Karpas-422 (cell line): ENCODE measurements at regions not wholly inside any gene's neighbourhood (a gene's known extent, or its start where the extent isn't known, plus 50 kb on each side); places are given as distances from the start of the nearest gene placed in this dataset.

Experiments used
- DNase-seq: peaks from one replicate; pipeline ENCODE4 v3.0.0-alpha.2; 2015
- H2AFZ ChIP-seq: fragments of 200-600 bp; sonication (generic); 2 replicates; pipeline ENCODE4 v1.6.1; 2014; ENCODE audit warnings: antibody characterized with exemption, low read length, mixed read lengths
- H3K27ac ChIP-seq: fragments of 200-600 bp; sonication (generic); 2 replicates; pipeline ENCODE4 v1.5.1; 2014; ENCODE audit warnings: mild to moderate bottlenecking, low read length, moderate library complexity
- H3K27me3 ChIP-seq: fragments of 200-600 bp; sonication (generic); 2 replicates; pipeline ENCODE4 v1.6.1; 2014; ENCODE audit warnings: low read length, mixed read lengths
- H3K36me3 ChIP-seq: fragments of 200-600 bp; sonication (generic); 2 replicates; pipeline ENCODE4 v1.6.1; 2014; ENCODE audit warnings: low read length, mixed read lengths; ENCODE audit not compliant: insufficient read depth
- H3K4me1 ChIP-seq: fragments of 200-600 bp; sonication (generic); 2 replicates; pipeline ENCODE4 v1.6.1; 2014; ENCODE audit warnings: mild to moderate bottlenecking, low read length, mixed read lengths
- H3K4me2 ChIP-seq: fragments of 200-600 bp; sonication (generic); 2 replicates; pipeline ENCODE4 v1.6.1; 2014; ENCODE audit warnings: low read length, low read depth, mild to moderate bottlenecking; ENCODE audit not compliant: poor library complexity, severe bottlenecking
- H3K4me3 ChIP-seq: fragments of 200-600 bp; sonication (generic); 2 replicates; pipeline ENCODE4 v1.5.1; 2014; ENCODE audit warnings: mild to moderate bottlenecking, antibody characterized with exemption, low read length, mixed read lengths
- H3K79me2 ChIP-seq: fragments of 200-600 bp; sonication (generic); 2 replicates; pipeline ENCODE4 v1.6.1; 2014; ENCODE audit warnings: mild to moderate bottlenecking, low read length, mixed read lengths
- H3K9ac ChIP-seq: fragments of 200-600 bp; sonication (generic); 2 replicates; pipeline ENCODE4 v1.6.0; 2014; ENCODE audit warnings: low read length
- H3K9me2 ChIP-seq: fragments of 200-600 bp; sonication (generic), shearing (Covaris generic); replicated peaks from 2 replicates; pipeline ENCODE4 v1.6.0; 2014; ENCODE audit warnings: mild to moderate bottlenecking, low read length, moderate library complexity; ENCODE audit not compliant: insufficient read depth
- H3K9me3 ChIP-seq: fragments of 300-700, 200-600 bp; sonication (generic); 2 replicates; pipeline ENCODE4 v1.6.1; 2014; ENCODE audit warnings: low read length, mixed read lengths
- H4K20me1 ChIP-seq: fragments of 200-600 bp; sonication (generic); 2 replicates; pipeline ENCODE4 v1.6.1; 2014; ENCODE audit warnings: mild to moderate bottlenecking, antibody characterized with exemption, low read length, low read depth; ENCODE audit not compliant: insufficient read depth

GRCh38 chr18:73461038-73461779 is 593.4 kb upstream of the NETO1 start:
- H2AFZ ChIP-seq = no peak overlapping the region
- peaks cover 37% of the 10 kb centered on the region for H3K9me3 ChIP-seq
- no peak overlapping the region for H3K4me2 ChIP-seq
- no peaks in the 10 kb centered on the region for H3K36me3 ChIP-seq
- no peaks in the 10 kb centered on the region for H3K9me2 ChIP-seq
- H3K27me3 ChIP-seq = no peaks in the 10 kb centered on the region
- H3K4me1 ChIP-seq = no peaks in the 10 kb centered on the region
- no peaks in the 10 kb centered on the region for H4K20me1 ChIP-seq
- H3K27ac ChIP-seq = no peak overlapping the region
- no peak for DNase-seq
- no peak overlapping the region for H3K4me3 ChIP-seq
- H3K9ac ChIP-seq = no peak overlapping the region
- H3K79me2 ChIP-seq = no peaks in the 10 kb centered on the region

DNA sequence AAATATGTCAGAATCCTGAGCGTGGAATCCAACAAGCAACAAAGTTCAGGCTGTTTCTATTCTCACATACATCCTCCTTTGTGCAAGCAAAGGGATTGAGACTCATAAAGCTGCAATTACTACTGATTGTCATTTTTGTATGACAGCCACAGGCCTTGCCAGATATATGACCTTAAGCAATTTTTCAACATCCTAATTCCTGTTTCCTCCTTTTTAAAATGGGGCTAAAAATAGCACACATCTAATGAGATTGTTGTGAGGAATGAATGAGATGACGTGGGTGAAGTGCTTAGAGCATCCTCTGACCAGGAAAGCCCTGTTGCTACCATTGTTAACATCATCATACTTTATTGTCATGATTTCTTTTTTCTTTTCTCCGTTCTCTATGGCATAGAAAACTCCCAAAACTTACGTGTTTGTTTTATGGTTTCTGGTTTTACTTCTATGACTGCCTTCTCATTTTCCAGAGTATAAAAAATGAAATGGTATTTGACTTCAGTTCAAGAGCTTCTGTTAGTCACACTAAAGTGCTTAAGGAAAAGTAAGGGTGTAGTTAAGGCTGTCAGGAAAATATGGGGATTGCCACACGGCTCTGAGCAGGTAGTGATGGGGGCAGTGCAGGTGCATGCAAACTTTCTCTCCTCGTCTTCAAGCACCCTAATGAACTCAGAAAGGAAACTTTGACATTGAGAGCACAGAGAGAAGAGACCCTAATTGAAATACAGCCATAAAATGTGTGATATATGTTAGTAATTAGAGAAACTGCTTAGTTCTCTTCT is 590.6 kb upstream of the NETO1 start:
- Histone ChIP-seq H3K4me2 (no peak overlapping the region), H4K20me1 (no peaks in the 10 kb centered on the region), H3K4me3 (no peak overlapping the region), H3K9ac (no peak overlapping the region), H2AFZ (no peak overlapping the region), H3K36me3 (no peaks in the 10 kb centered on the region), H3K27me3 (no peaks in the 10 kb centered on the region), H3K79me2 (no peaks in the 10 kb centered on the region), H3K4me1 (no peaks in the 10 kb centered on the region), H3K9me3 (peaks cover 33% of the 10 kb centered on the region), H3K27ac (no peak overlapping the region), H3K9me2 (no peaks in the 10 kb centered on the region)
- no peak for DNase-seq

DNA sequence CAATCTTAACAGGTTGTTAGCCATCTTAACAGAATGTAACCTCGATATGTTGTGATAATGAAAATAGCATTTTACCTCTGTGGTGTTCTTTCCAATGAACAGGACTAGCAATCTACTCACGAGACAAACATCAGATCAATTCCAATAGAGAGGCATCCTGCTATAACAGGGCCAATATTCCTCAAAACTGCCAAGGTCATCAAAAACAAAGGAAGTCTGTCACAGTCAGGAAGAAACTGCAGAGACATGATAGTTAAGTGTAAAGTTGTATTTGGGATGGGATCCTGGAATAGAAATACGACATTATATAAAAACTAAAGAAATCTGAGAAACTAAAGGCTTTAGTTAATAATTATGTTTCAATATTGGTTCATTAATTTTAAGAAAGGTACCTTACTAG is 588.9 kb upstream of the NETO1 start:
- Histone ChIP-seq H3K9ac (no peak overlapping the region), H3K4me1 (no peaks in the 10 kb centered on the region), H3K9me2 (no peaks in the 10 kb centered on the region), H4K20me1 (no peaks in the 10 kb centered on the region), H3K27ac (no peak overlapping the region), H3K4me3 (no peak overlapping the region), H3K27me3 (no peaks in the 10 kb centered on the region), H3K9me3 (peaks cover 35% of the 10 kb centered on the region), H3K4me2 (no peak overlapping the region), H3K36me3 (no peaks in the 10 kb centered on the region), H3K79me2 (no peaks in the 10 kb centered on the region), H2AFZ (no peak overlapping the region)
- no peak for DNase-seq

DNA sequence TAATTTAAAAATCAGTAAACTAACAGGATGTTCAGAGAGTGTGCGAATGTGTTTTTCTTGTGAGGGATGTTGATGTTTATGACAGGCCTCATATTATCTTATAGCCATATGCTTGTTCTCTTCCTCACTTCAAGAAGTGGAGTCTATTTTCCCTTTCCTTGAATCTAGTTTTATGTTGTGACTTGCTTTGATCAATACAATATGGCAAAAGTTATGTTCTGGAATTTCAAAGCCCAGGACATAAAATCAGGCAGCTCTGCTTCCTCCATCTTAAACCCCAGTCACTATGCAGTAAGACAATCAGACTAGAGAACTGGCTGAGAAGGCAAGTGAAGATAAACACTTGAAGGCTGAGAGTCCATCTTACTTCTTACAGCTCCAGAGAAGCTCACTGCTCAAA is 585.1 kb upstream of the NETO1 start:
- Histone ChIP-seq H3K79me2 (no peaks in the 10 kb centered on the region), H3K4me2 (no peak overlapping the region), H2AFZ (no peak overlapping the region), H4K20me1 (no peaks in the 10 kb centered on the region), H3K9me3 (peaks cover 38% of the 10 kb centered on the region), H3K27ac (no peak overlapping the region), H3K9ac (no peak overlapping the region), H3K27me3 (no peaks in the 10 kb centered on the region), H3K9me2 (no peaks in the 10 kb centered on the region), H3K4me1 (no peaks in the 10 kb centered on the region), H3K36me3 (no peaks in the 10 kb centered on the region), H3K4me3 (no peak overlapping the region)
- DNase-seq = no peak

DNA sequence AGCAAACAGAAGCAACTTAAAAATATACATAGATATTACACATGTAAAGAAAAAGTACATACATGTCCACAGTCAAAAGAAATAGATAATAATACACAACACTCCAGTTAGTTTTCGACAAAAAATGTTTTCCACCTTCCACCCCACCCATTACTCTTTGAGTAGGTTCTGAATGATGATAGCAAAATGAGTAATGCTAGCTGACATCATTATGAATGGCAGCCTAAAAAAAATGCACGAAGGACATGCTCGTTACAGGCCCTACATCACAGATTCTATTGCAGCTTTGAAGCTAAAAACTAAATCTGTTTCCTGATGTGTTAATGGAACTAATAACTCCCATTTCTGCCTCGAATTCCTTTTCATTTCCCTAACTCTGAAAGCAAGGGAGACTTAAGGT is 578.7 kb upstream of the NETO1 start:
- Histone ChIP-seq H3K9me3 (peaks cover 14% of the 10 kb centered on the region), H3K4me3 (no peak overlapping the region), H3K79me2 (no peaks in the 10 kb centered on the region), H3K4me2 (no peak overlapping the region), H3K27ac (no peak overlapping the region), H3K36me3 (no peaks in the 10 kb centered on the region), H3K4me1 (no peaks in the 10 kb centered on the region), H4K20me1 (no peaks in the 10 kb centered on the region), H2AFZ (no peak overlapping the region), H3K27me3 (no peaks in the 10 kb centered on the region), H3K9me2 (no peaks in the 10 kb centered on the region), H3K9ac (no peak overlapping the region)
- no peak for DNase-seq

DNA sequence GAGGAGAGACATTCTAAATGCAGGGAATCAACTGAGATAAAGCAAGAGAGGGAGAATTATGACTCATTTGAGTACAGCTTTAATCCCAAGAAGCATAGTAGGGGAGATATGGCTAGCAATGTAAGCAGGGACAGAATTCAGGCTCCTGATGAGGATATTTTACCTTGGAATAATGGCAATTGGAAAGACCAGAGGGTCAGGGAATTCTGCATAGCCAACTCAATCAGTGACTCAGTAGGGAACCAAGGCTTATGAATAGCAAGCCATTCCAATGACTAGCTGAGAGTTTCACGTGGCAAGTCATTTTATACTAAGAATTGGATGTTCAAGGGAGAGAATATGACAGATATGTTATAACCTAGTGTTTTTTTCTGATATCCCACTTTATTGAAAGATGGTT is 563.8 kb upstream of the NETO1 start:
- H3K4me2 ChIP-seq = no peak overlapping the region
- H3K27me3 ChIP-seq = no peaks in the 10 kb centered on the region

DNA sequence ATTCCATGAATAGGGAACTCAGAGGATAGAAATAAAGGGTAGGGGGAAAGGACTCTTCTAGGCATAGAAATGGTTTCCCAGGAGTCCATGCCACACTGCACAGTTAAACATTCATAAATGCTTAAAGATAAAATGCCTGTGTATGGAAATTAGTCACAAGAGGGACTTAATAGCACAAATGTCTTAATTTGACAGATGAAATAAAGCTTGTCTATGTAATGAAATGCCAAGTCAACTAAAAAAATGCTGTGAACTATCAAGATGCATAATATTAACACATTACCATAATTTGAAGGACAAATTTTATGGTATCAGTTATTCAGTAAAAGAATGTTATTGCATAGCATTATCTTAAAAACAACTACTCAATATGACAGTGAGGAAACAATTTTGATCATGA is 553.2 kb upstream of the NETO1 start:
- H2AFZ ChIP-seq = no peak overlapping the region
- H3K9me2 ChIP-seq = no peaks in the 10 kb centered on the region
- H4K20me1 ChIP-seq = no peaks in the 10 kb centered on the region
- H3K9me3 ChIP-seq = peaks cover 24% of the 10 kb centered on the region
- H3K36me3 ChIP-seq = no peaks in the 10 kb centered on the region
- no peaks in the 10 kb centered on the region for H3K27me3 ChIP-seq
- H3K79me2 ChIP-seq = no peaks in the 10 kb centered on the region
- H3K4me2 ChIP-seq = no peak overlapping the region
- no peak overlapping the region for H3K9ac ChIP-seq
- no peaks in the 10 kb centered on the region for H3K4me1 ChIP-seq
- H3K4me3 ChIP-seq = no peak overlapping the region
- no peak overlapping the region for H3K27ac ChIP-seq
- no peak for DNase-seq

More for the DNA sequence above, 563.8 kb upstream of the NETO1 start:
- H3K9me3 ChIP-seq = peaks cover 43% of the 10 kb centered on the region
- no peak overlapping the region for H2AFZ ChIP-seq
- DNase-seq = no peak
- H3K79me2 ChIP-seq = no peaks in the 10 kb centered on the region
- H3K9me2 ChIP-seq = no peaks in the 10 kb centered on the region
- no peaks in the 10 kb centered on the region for H4K20me1 ChIP-seq
- H3K36me3 ChIP-seq = no peaks in the 10 kb centered on the region
- no peak overlapping the region for H3K27ac ChIP-seq
- H3K9ac ChIP-seq = no peak overlapping the region
- no peak overlapping the region for H3K4me3 ChIP-seq
- H3K4me1 ChIP-seq = no peaks in the 10 kb centered on the region

DNA sequence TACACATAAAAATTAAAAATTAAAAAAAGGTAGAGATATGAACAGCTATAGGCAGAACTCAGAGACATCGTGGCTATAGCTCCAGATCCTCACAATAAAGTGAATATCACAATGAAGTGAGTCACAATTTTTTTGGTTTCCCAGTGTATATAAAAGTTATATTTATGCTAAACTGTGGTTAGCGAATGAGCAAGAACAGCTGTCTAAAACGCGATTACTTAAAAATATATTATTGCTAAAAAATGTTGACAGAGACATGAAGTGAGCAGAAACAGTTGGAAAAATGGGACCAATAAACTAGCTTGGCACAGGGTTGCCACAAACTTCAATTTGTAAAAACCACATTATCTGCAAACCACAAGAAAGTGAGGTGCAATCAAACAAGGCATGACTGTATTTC is 551.7 kb upstream of the NETO1 start:
- Histone ChIP-seq H3K4me1 (no peaks in the 10 kb centered on the region), H3K9me2 (no peaks in the 10 kb centered on the region), H3K4me3 (no peak overlapping the region), H3K9me3 (peaks cover 31% of the 10 kb centered on the region), H3K4me2 (no peak overlapping the region), H4K20me1 (no peaks in the 10 kb centered on the region), H2AFZ (no peak overlapping the region), H3K79me2 (no peaks in the 10 kb centered on the region), H3K36me3 (no peaks in the 10 kb centered on the region), H3K27me3 (no peaks in the 10 kb centered on the region), H3K27ac (no peak overlapping the region), H3K9ac (no peak overlapping the region)
- no peak for DNase-seq
